M059J (cell line): ENCODE measurements at regions not wholly inside any gene's neighbourhood (a gene's known extent, or its start where the extent isn't known, plus 50 kb on each side); places are given as distances from the start of the nearest gene placed in this dataset.
"Not testable (repeated sequence)": the region's sequence is repeated elsewhere in the genome, so short reads cannot be mapped to it uniquely, and the experiment has no call there.

Experiments used
- DNase-seq: peaks from one replicate; pipeline ENCODE4 v3.0.0-alpha.2; 2012; ENCODE audit warnings: low read depth

- not testable (repeated sequence) for DNase-seq
Measured at GRCh38 chr4:3381208-3381607, 60.6 kb upstream of the HGFAC start.

GRCh38 chr4:3382251-3382650, 59.5 kb upstream of the HGFAC start:
- DNase-seq = no peak

- DNase-seq = no peak
Measured at GRCh38 chr4:3384391-3384770, 57.4 kb upstream of the HGFAC start.

- DNase-seq = no peak
Measured at GRCh38 chr4:3384771-3385710, 56.7 kb upstream of the HGFAC start.

- no peak for DNase-seq
Measured at GRCh38 chr4:3385711-3386420, 55.9 kb upstream of the HGFAC start.

GRCh38 chr4:3386526-3386925, 55.2 kb upstream of the HGFAC start:
- DNase-seq = no peak

GRCh38 chr4:3387154-3387942, 54.4 kb upstream of the HGFAC start:
- DNase-seq = no peak

GRCh38 chr4:3387943-3388361, 53.8 kb upstream of the HGFAC start:
- peak; percentile 91 for DNase-seq

- peak; percentile 95 for DNase-seq
Measured at GRCh38 chr4:3388471-3389232, 53.1 kb upstream of the HGFAC start.

GRCh38 chr4:3389233-3390215, 52.2 kb upstream of the HGFAC start:
- no peak for DNase-seq

- DNase-seq = no peak
Measured at GRCh38 chr4:3390288-3390811, 51.4 kb upstream of the HGFAC start.

- DNase-seq = peak; percentile 78
Measured at GRCh38 chr4:3391422-3391821, 50.3 kb upstream of the HGFAC start.
